AG09309 (cell line): ENCODE measurements at regions not wholly inside any gene's neighbourhood (a gene's known extent, or its start where the extent isn't known, plus 50 kb on each side); places are given as distances from the start of the nearest gene placed in this dataset.
A peak's percentile ranks its signal among the peaks of the same experiment; 100 is the strongest.

Experiments used
- DNase-seq: peaks from one replicate; pipeline ENCODE4 v3.0.0-alpha.2; 2010; ENCODE audit warnings: low read depth
- H3K4me3 ChIP-seq: 2 replicates; pipeline ENCODE4 v1.5.1; 2011; ENCODE audit warnings: mild to moderate bottlenecking, low read depth, low read length, moderate library complexity; ENCODE audit not compliant: control insufficient read depth
- CTCF ChIP-seq: IDR thresholded peaks from 2 replicates; pipeline ENCODE4 v1.5.1; 2011; ENCODE audit warnings: mild to moderate bottlenecking, low read depth, low read length, inconsistent platforms; ENCODE audit not compliant: insufficient read depth, control insufficient read depth; ENCODE audit errors: missing control alignments

DNA sequence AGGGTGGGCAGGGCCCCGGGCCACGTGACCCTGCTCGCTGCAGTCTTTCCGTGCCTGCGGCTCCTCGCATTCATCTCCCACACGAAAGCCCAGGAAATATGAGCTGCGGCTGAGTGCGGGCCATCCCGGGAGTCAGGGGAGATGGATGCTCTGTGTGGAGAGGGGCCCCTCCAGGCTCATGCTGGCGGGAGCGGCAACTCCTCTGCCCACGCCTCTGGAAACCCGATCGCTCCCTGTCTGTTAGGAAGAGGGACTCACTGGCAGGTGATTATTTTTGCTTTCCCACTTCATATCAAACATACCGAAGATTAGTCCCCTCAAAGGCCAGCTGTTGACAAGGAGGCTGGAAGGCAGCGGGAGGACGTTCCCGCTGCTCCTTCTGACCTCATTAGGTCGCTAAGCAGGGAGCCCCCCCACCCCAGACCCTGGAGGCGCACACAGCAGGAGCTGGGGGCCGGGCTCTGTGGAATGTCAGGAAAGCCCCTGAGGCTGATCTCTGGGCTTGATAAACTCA lies 228.5 kb downstream of the FOXL1 start:
- DNase-seq = no peak
- no peak overlapping the region for H3K4me3 ChIP-seq
- TF ChIP-seq CTCF = no peak

DNA sequence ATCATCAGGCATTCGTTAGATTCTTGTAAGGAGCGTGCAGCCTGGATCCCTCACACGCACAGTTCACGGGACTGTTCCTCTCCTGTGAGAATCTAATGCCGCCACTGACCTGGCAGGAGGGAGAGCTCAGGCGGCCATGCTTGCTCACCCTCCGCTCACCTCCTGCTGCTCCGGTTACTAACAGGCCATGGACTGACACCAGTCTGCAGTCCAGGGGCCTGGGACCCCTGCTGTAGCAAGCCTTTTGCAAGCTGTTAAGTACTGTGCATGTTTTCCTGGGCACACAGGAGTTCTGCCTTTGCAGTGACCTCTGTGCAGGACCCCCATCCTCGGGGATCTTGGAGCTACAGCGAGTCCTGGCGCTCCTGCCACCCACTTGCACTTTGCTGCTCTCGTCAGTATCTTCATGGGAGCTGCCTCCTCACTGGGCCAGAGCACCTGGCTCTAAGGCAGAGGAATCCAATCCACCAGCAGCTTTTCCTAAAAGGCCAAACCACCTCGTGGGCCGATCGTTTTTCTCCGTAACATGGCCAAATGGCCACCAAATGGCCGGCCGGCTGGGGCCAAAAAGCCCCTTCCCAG lies 230.6 kb downstream of the FOXL1 start:
- H3K4me3 ChIP-seq = no peak overlapping the region
- DNase-seq = no peak
- no peak for TF ChIP-seq CTCF

- peak; percentile 44 for TF ChIP-seq CTCF
- H3K4me3 ChIP-seq = no peak overlapping the region
- peak; percentile 68 for DNase-seq
These were observed 231.2 kb downstream of the FOXL1 start for GRCh38 chr16:86809458-86809955.

- no peak for DNase-seq
- TF ChIP-seq CTCF = no peak
- H3K4me3 ChIP-seq = no peak overlapping the region
These were observed 231.7 kb downstream of the FOXL1 start for GRCh38 chr16:86810062-86810461.

DNA sequence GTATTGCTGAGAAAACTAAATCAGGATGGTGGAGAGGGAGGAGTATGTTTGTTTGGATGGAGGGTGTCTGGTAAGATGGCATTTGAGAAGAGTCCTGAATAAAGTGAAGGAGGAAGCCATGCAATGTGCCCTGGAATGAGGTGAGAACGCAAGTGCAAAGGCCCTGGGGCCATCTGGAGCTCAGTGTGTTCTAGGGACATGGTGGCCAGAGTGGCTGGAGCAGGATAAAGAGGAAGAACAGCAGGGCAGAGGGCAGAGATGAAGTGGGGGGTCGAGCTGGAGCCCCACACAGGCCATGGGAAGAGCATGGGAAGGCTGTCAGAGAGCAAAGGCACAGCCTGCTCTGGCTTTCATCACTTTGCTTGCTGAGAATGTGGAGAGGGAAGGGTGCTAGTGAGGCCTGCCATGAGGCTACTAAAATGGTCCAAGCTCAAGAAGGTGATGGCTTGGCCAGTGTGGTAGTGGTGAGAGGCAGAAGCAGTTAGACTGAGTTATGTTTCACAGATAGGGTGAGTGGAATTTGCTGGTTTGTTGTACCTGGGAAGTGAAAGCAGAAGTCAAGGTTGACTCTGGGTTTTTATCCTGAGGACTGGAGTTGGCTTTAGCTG lies 234.1 kb downstream of the FOXL1 start:
- no peak for DNase-seq
- H3K4me3 ChIP-seq = no peak overlapping the region
- TF ChIP-seq CTCF = no peak

- DNase-seq = no peak
- no peak overlapping the region for H3K4me3 ChIP-seq
- no peak for TF ChIP-seq CTCF
These were observed 235.9 kb downstream of the FOXL1 start for GRCh38 chr16:86814256-86814655.
